Neural cell (in vitro differentiated cells): ENCODE measurements at regions not wholly inside any gene's neighbourhood (a gene's known extent, or its start where the extent isn't known, plus 50 kb on each side); places are given as distances from the start of the nearest gene placed in this dataset.

ENCODE experiments used
- H2AFZ ChIP-seq: fragments of 200-600, 300-800 bp; sonication (generic), shearing (Covaris generic); 2 replicates; pipeline ENCODE4 v1.6.0; 2014; ENCODE audit warnings: low read depth, mild to moderate bottlenecking, antibody characterized with exemption, low read length, moderate library complexity
- H3F3A ChIP-seq: fragments of 200-600 bp; shearing (Covaris generic); 2 replicates; pipeline ENCODE4 v1.6.1; 2016; ENCODE audit warnings: mild to moderate bottlenecking, moderate library complexity, mixed read lengths, antibody characterized with exemption, low read length; ENCODE audit not compliant: insufficient read depth, poor library complexity, severe bottlenecking
- H3K27ac ChIP-seq: fragments of 200-600, 300-800 bp; sonication (generic), shearing (Covaris generic); 2 replicates; pipeline ENCODE4 v1.5.1; 2014; ENCODE audit warnings: mild to moderate bottlenecking, low read length, moderate library complexity
- H3K27me3 ChIP-seq: fragments of 300-800, 200-600 bp; sonication (generic), shearing (Covaris generic); 2 replicates; pipeline ENCODE4 v1.6.0; 2014; ENCODE audit warnings: mild to moderate bottlenecking, low read depth, low read length, moderate library complexity; ENCODE audit not compliant: insufficient read depth
- H3K36me3 ChIP-seq: fragments of 300-800, 200-600 bp; sonication (generic), shearing (Covaris generic); 2 replicates; pipeline ENCODE4 v1.5.1; 2014; ENCODE audit warnings: mild to moderate bottlenecking, antibody characterized with exemption, low read length, moderate library complexity; ENCODE audit not compliant: insufficient read depth
- H3K4me2 ChIP-seq: fragments of 300-800, 200-600 bp; sonication (generic), shearing (Covaris generic); 2 replicates; pipeline ENCODE4 v1.6.0; 2014; ENCODE audit warnings: mild to moderate bottlenecking, low read length
- H3K4me3 ChIP-seq: fragments of 300-800, 200-600 bp; sonication (generic), shearing (Covaris generic); 2 replicates; pipeline ENCODE4 v1.5.1; 2014; ENCODE audit warnings: mild to moderate bottlenecking, low read length, moderate library complexity
- H3K79me2 ChIP-seq: fragments of 200-600 bp; shearing (Covaris generic); replicated peaks from 2 replicates; pipeline ENCODE4 v1.6.0; 2014; ENCODE audit warnings: mild to moderate bottlenecking, low read length, moderate library complexity; ENCODE audit not compliant: insufficient read depth
- H3K9ac ChIP-seq: fragments of 300-800, 200-600 bp; sonication (generic), shearing (Covaris generic); 2 replicates; pipeline ENCODE4 v1.6.1; 2016; ENCODE audit warnings: mild to moderate bottlenecking, low read length, mixed read lengths
- H3K9me2 ChIP-seq: fragments of 200-600 bp; shearing (Covaris generic); 2 replicates; pipeline ENCODE4 v1.6.1; 2016; ENCODE audit warnings: mild to moderate bottlenecking, low read length, mixed read lengths; ENCODE audit not compliant: insufficient read depth
- H3K9me3 ChIP-seq: fragments of 200-600, 300-800 bp; sonication (generic), shearing (Covaris generic); 2 replicates; pipeline ENCODE4 v1.6.1; 2016; ENCODE audit warnings: mild to moderate bottlenecking, mixed run types, low read length, moderate library complexity, mixed read lengths
- H4K20me1 ChIP-seq: fragments of 200-600 bp; shearing (Covaris generic); 2 replicates; pipeline ENCODE4 v1.6.1; 2016; ENCODE audit warnings: mild to moderate bottlenecking, mixed run types; ENCODE audit not compliant: insufficient read depth
- EP300 ChIP-seq: fragments of 450-650 bp; conservative IDR thresholded peaks from 2 replicates; pipeline ENCODE4 v1.6.1; 2014; ENCODE audit warnings: antibody characterized with exemption, mild to moderate bottlenecking, moderate library complexity; ENCODE audit not compliant: poor library complexity, severe bottlenecking
- EZH2 ChIP-seq: fragments of 200-600, 300-800 bp; shearing (Covaris generic), sonication (generic); IDR thresholded peaks from 2 replicates; pipeline ENCODE4 v1.6.1; 2014; ENCODE audit warnings: antibody characterized with exemption, low read length, borderline replicate concordance, mild to moderate bottlenecking; ENCODE audit not compliant: insufficient read depth, poor library complexity, severe bottlenecking
- MXI1 ChIP-seq: fragments of 450-650 bp; conservative IDR thresholded peaks from 2 replicates; pipeline ENCODE4 v1.6.1; 2014; ENCODE audit warnings: antibody characterized with exemption, mild to moderate bottlenecking; ENCODE audit not compliant: poor library complexity, severe bottlenecking
- POLR2AphosphoS5 ChIP-seq: IDR thresholded peaks from 2 replicates; pipeline ENCODE4 v1.6.1; 2012
- RAD21 ChIP-seq: fragments of 450-650 bp; conservative IDR thresholded peaks from 2 replicates; pipeline ENCODE4 v1.6.1; 2014; ENCODE audit warnings: antibody characterized with exemption, mild to moderate bottlenecking, moderate library complexity
- SMC3 ChIP-seq: fragments of 450-650 bp; conservative IDR thresholded peaks from 2 replicates; pipeline ENCODE4 v1.6.1; 2014; ENCODE audit warnings: antibody characterized with exemption, mild to moderate bottlenecking, moderate library complexity; ENCODE audit not compliant: poor library complexity
- TAF1 ChIP-seq: IDR thresholded peaks from 2 replicates; pipeline ENCODE4 v1.6.1; 2012; ENCODE audit warnings: low read depth
- TF ChIP-seq, protein P1 (sequence below): fragments of 450-650 bp; IDR thresholded peaks from 2 replicates; pipeline ENCODE4 v1.5.1; 2014; ENCODE audit warnings: antibody characterized with exemption, mild to moderate bottlenecking, moderate library complexity; ENCODE audit not compliant: poor library complexity, severe bottlenecking
- TF ChIP-seq, protein P2 (sequence below): IDR thresholded peaks from 2 replicates; pipeline ENCODE4 v1.6.1; 2012; ENCODE audit warnings: borderline replicate concordance

GRCh38 chr4:18366892-18367291 lies 345.3 kb upstream of the LCORL start:
- no peaks in the 10 kb centered on the region for H3K9me2 ChIP-seq
- no peak overlapping the region for H3K27ac ChIP-seq
- H3K4me3 ChIP-seq = no peak overlapping the region
- no peak overlapping the region for H3K4me2 ChIP-seq
- H4K20me1 ChIP-seq = no peaks in the 10 kb centered on the region
- H3K9me3 ChIP-seq = no peaks in the 10 kb centered on the region
- TF ChIP-seq, protein P1, sequence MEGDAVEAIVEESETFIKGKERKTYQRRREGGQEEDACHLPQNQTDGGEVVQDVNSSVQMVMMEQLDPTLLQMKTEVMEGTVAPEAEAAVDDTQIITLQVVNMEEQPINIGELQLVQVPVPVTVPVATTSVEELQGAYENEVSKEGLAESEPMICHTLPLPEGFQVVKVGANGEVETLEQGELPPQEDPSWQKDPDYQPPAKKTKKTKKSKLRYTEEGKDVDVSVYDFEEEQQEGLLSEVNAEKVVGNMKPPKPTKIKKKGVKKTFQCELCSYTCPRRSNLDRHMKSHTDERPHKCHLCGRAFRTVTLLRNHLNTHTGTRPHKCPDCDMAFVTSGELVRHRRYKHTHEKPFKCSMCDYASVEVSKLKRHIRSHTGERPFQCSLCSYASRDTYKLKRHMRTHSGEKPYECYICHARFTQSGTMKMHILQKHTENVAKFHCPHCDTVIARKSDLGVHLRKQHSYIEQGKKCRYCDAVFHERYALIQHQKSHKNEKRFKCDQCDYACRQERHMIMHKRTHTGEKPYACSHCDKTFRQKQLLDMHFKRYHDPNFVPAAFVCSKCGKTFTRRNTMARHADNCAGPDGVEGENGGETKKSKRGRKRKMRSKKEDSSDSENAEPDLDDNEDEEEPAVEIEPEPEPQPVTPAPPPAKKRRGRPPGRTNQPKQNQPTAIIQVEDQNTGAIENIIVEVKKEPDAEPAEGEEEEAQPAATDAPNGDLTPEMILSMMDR = peak; percentile 82
- peak; percentile 86 for TF ChIP-seq SMC3
- TF ChIP-seq RAD21 = peak; percentile 86
- TF ChIP-seq MXI1 = no peak
- no peaks in the 10 kb centered on the region for H3K36me3 ChIP-seq
- H3K9ac ChIP-seq = no peak overlapping the region
- H3K27me3 ChIP-seq = no peaks in the 10 kb centered on the region
- H3K79me2 ChIP-seq = no peaks in the 10 kb centered on the region
- no peak overlapping the region for H2AFZ ChIP-seq
- H3F3A ChIP-seq = no peaks in the 10 kb centered on the region

- Histone ChIP-seq H2AFZ (no peak overlapping the region), H3K9me2 (no peaks in the 10 kb centered on the region), H3K36me3 (no peaks in the 10 kb centered on the region), H3K4me2 (no peak overlapping the region), H3K27ac (no peak overlapping the region), H3K9ac (no peak overlapping the region), H3K27me3 (no peaks in the 10 kb centered on the region), H3F3A (no peaks in the 10 kb centered on the region), H4K20me1 (no peaks in the 10 kb centered on the region), H3K4me3 (no peak overlapping the region), H3K9me3 (no peaks in the 10 kb centered on the region), H3K79me2 (no peaks in the 10 kb centered on the region)
- TF ChIP-seq EP300 (no peak), SMC3 (no peak), RAD21 (no peak), TAF1 (no peak), EZH2 (no peak), POLR2AphosphoS5 (no peak), MXI1 (no peak)
- TF ChIP-seq, protein P2, sequence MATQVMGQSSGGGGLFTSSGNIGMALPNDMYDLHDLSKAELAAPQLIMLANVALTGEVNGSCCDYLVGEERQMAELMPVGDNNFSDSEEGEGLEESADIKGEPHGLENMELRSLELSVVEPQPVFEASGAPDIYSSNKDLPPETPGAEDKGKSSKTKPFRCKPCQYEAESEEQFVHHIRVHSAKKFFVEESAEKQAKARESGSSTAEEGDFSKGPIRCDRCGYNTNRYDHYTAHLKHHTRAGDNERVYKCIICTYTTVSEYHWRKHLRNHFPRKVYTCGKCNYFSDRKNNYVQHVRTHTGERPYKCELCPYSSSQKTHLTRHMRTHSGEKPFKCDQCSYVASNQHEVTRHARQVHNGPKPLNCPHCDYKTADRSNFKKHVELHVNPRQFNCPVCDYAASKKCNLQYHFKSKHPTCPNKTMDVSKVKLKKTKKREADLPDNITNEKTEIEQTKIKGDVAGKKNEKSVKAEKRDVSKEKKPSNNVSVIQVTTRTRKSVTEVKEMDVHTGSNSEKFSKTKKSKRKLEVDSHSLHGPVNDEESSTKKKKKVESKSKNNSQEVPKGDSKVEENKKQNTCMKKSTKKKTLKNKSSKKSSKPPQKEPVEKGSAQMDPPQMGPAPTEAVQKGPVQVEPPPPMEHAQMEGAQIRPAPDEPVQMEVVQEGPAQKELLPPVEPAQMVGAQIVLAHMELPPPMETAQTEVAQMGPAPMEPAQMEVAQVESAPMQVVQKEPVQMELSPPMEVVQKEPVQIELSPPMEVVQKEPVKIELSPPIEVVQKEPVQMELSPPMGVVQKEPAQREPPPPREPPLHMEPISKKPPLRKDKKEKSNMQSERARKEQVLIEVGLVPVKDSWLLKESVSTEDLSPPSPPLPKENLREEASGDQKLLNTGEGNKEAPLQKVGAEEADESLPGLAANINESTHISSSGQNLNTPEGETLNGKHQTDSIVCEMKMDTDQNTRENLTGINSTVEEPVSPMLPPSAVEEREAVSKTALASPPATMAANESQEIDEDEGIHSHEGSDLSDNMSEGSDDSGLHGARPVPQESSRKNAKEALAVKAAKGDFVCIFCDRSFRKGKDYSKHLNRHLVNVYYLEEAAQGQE = no peak
- TF ChIP-seq, protein P1 = no peak
Observed at GRCh38 chr4:18366136-18366535, 344.6 kb upstream of the LCORL start.
